Activated naive CD8-positive, alpha-beta T cell treated with anti-CD3 and anti-CD28 coated beads for 36 hours (primary cell): ENCODE measurements at regions not wholly inside any gene's neighbourhood (a gene's known extent, or its start where the extent isn't known, plus 50 kb on each side); places are given as distances from the start of the nearest gene placed in this dataset.
A peak's percentile ranks its signal among the peaks of the same experiment; 100 is the strongest.
"Not testable (repeated sequence)": the region's sequence is repeated elsewhere in the genome, so short reads cannot be mapped to it uniquely, and the experiment has no call there.

ENCODE experiments used
- DNase-seq: peaks from one replicate; pipeline ENCODE4 v3.0.0; 2021
- H3K27ac Mint-ChIP-seq: one replicate; pipeline ENCODE4 v1.8.0; 2022; ENCODE audit warnings: mild to moderate bottlenecking, moderate library complexity, mixed read lengths
- H3K27me3 Mint-ChIP-seq: one replicate; pipeline ENCODE4 v1.8.0; 2022; ENCODE audit warnings: mild to moderate bottlenecking, mixed read lengths
- H3K36me3 Mint-ChIP-seq: one replicate; pipeline ENCODE4 v1.8.0; 2021; ENCODE audit warnings: mild to moderate bottlenecking, mixed read lengths
- H3K4me1 Mint-ChIP-seq: one replicate; pipeline ENCODE4 v1.8.0; 2021; ENCODE audit warnings: mixed read lengths
- H3K4me3 Mint-ChIP-seq: one replicate; pipeline ENCODE4 v1.8.0; 2022; ENCODE audit warnings: mild to moderate bottlenecking, moderate library complexity, mixed read lengths
- H3K9me3 Mint-ChIP-seq: one replicate; pipeline ENCODE4 v1.8.0; 2022; ENCODE audit warnings: mixed read lengths

GRCh38 chr7:73193991-73194390 lies 108.2 kb upstream of the SPDYE9 start:
- not testable (repeated sequence) for H3K4me3 Mint-ChIP-seq, DNase-seq, H3K9me3 Mint-ChIP-seq, H3K36me3 Mint-ChIP-seq, H3K27me3 Mint-ChIP-seq, H3K4me1 Mint-ChIP-seq, H3K27ac Mint-ChIP-seq

GRCh38 chr7:73190483-73191155 lies 104.8 kb upstream of the SPDYE9 start:
- DNase-seq, H3K4me3 Mint-ChIP-seq, H3K9me3 Mint-ChIP-seq, H3K4me1 Mint-ChIP-seq, H3K27ac Mint-ChIP-seq, H3K27me3 Mint-ChIP-seq, H3K36me3 Mint-ChIP-seq: not testable (repeated sequence)

DNA sequence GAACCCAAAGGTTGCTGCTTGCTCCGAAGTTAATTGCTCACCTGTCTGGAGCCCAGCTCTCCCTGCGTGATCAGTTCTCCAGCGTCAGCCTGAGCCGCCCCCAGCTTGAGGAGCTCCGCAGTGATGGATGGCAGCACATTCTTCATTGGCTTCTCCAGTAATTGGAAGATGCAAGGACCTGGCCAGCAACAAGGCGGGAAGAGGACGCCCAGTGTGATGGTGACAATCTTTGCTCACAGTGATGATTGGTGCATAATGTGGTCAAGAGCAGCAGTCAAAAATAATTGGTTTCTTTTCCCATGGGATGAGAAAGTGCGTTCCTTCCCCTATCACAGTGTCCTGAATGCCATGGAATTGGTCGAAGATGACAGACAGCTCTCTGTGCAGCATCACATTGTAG lies 102.4 kb upstream of the SPDYE9 start:
- not testable (repeated sequence) for H3K27me3 Mint-ChIP-seq, H3K4me1 Mint-ChIP-seq, H3K27ac Mint-ChIP-seq, H3K4me3 Mint-ChIP-seq, H3K36me3 Mint-ChIP-seq, DNase-seq, H3K9me3 Mint-ChIP-seq

DNA sequence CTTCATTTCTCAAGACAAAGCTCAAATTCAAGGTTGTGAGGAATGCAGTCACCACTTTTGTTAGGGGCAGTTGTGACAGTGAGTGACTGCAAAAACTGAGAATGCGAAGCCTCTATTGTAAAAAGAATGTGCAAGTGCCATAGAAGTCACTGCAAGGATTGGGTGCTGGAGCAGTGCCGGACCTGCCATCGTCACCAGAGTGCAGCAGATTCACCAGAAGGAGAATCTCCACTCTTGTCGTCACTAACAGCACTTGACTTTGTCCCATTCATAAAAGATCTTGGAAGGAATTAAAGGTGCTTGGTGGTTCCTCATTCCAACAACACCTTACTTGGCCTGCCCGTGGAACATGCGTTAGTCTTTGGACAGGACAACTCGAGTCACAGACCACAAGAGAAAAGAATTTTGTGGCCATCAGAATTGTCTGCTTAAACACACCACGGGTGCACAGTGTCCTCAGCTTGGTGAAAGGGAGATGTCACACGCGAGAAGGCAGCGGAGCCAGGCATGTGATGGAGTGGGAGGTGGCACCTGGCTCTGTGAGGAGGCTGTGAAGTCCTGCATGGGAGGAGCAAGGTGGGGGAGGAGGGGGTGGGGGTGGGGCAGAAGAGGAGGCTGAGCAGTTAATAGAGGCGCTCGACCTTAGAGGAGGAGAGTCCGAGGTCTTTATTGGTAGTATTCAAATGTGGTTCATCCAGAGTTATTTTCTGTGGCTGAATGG lies 100.9 kb upstream of the SPDYE9 start:
- not testable (repeated sequence) for H3K27ac Mint-ChIP-seq, H3K27me3 Mint-ChIP-seq, H3K9me3 Mint-ChIP-seq, H3K4me1 Mint-ChIP-seq, DNase-seq, H3K36me3 Mint-ChIP-seq, H3K4me3 Mint-ChIP-seq

DNA sequence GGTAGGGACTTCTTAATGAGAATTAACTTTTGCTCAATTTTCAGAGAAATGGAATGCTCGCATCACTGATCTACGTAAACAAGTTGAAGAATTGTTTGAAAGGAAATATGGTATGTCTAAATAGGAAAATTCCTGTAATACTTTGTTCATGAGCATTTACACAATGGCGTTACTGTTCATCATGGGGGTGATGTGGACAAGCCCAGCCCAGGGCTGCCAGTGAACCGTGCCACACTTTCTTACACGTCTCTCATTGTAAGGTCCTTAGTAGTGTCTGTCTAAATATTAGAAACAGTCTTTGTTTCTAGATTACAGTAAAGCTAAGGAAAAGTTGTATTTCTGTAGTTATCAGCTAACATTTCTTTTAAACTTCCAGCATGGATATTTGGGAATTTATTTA lies 91.0 kb upstream of the SPDYE9 start:
- H3K4me3 Mint-ChIP-seq, H3K36me3 Mint-ChIP-seq, H3K4me1 Mint-ChIP-seq, DNase-seq, H3K27me3 Mint-ChIP-seq, H3K27ac Mint-ChIP-seq, H3K9me3 Mint-ChIP-seq: not testable (repeated sequence)

- H3K4me1 Mint-ChIP-seq, H3K27ac Mint-ChIP-seq, H3K9me3 Mint-ChIP-seq, H3K36me3 Mint-ChIP-seq, H3K4me3 Mint-ChIP-seq, H3K27me3 Mint-ChIP-seq, DNase-seq: not testable (repeated sequence)
These were observed 89.5 kb upstream of the SPDYE9 start for GRCh38 chr7:73175322-73175721.

- not testable (repeated sequence) for DNase-seq, H3K9me3 Mint-ChIP-seq, H3K4me1 Mint-ChIP-seq, H3K27me3 Mint-ChIP-seq, H3K4me3 Mint-ChIP-seq, H3K27ac Mint-ChIP-seq, H3K36me3 Mint-ChIP-seq
These were observed 85.1 kb upstream of the SPDYE9 start for GRCh38 chr7:73170902-73171301.

GRCh38 chr7:73170415-73170814 lies 84.6 kb upstream of the SPDYE9 start:
- not testable (repeated sequence) for H3K9me3 Mint-ChIP-seq, H3K27ac Mint-ChIP-seq, DNase-seq, H3K27me3 Mint-ChIP-seq, H3K4me1 Mint-ChIP-seq, H3K36me3 Mint-ChIP-seq, H3K4me3 Mint-ChIP-seq

- not testable (repeated sequence) for H3K4me1 Mint-ChIP-seq, H3K9me3 Mint-ChIP-seq
These were observed 80.3 kb upstream of the SPDYE9 start for GRCh38 chr7:73166152-73166551.

GRCh38 chr7:73162680-73163079 lies 76.8 kb upstream of the SPDYE9 start:
- not testable (repeated sequence) for H3K27me3 Mint-ChIP-seq, H3K4me1 Mint-ChIP-seq, H3K36me3 Mint-ChIP-seq, H3K9me3 Mint-ChIP-seq, H3K4me3 Mint-ChIP-seq, H3K27ac Mint-ChIP-seq, DNase-seq

More at GRCh38 chr7:73166152-73166551, 80.3 kb upstream of the SPDYE9 start:
- H3K4me3 Mint-ChIP-seq, H3K27ac Mint-ChIP-seq, DNase-seq, H3K27me3 Mint-ChIP-seq, H3K36me3 Mint-ChIP-seq: not testable (repeated sequence)

GRCh38 chr7:73161727-73162126 lies 75.9 kb upstream of the SPDYE9 start:
- not testable (repeated sequence) for H3K4me3 Mint-ChIP-seq, H3K27ac Mint-ChIP-seq, H3K27me3 Mint-ChIP-seq, DNase-seq, H3K4me1 Mint-ChIP-seq, H3K9me3 Mint-ChIP-seq, H3K36me3 Mint-ChIP-seq

DNA sequence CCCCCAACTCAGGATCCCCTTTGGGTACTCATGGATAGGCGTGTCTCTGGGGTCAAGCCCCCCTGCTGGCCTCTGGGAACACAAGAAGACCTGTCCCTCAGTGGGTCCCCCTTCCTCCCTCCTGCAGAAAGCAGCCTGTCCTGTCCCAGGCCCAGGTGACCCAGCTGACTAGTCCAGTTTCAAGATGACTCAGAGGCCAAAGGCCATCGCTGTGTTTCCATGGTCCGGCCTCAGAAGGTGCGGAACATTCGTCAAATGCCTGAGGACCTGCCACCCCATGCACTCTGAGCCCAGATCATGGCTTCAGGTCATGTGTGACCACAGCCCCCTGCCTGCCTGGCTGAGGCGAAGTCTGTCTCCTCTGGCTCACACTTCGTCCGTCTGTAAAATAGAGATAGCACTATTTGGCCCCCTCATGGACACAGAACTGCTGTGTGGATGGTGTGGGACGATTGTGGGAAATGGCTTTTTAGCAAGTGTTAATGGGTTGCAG lies 71.4 kb upstream of the SPDYE9 start:
- H3K27ac Mint-ChIP-seq, H3K36me3 Mint-ChIP-seq: not testable (repeated sequence)

DNA sequence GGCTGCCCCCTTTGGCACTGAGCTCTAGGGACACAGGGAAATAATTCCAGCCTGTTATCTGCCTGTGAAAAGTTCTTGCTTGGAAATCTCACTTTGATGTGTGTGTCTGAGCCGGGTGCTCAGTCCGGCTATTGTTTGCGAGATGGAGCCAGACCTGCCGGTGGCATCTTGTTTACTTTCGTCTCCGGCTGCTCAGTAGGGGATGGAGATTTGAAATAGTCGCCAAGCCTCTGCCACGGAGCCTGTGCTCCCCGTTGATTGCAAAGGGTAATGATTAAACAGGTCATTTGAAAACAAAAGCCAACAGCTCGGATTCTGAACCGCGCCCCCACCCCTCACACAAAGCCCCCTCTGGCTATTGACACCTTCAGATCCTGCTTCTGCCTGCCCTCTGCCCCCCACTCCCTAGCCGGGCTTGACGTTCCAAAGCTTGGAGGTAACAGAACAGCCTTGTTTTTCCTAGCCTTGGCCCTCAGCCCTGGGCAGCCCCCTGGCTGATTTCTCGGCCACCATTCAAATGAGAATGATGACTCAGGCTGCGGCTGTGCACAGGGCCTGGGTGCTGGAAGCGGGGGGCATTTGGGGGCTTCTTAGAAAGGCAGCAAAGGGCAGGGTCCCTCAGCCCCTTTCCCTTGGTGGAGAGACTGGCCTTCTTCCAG lies 70.8 kb upstream of the SPDYE9 start:
- not testable (repeated sequence) for H3K27ac Mint-ChIP-seq

More for the DNA sequence above, 71.4 kb upstream of the SPDYE9 start:
- H3K4me3 Mint-ChIP-seq, DNase-seq, H3K4me1 Mint-ChIP-seq, H3K27me3 Mint-ChIP-seq, H3K9me3 Mint-ChIP-seq: not testable (repeated sequence)

DNA sequence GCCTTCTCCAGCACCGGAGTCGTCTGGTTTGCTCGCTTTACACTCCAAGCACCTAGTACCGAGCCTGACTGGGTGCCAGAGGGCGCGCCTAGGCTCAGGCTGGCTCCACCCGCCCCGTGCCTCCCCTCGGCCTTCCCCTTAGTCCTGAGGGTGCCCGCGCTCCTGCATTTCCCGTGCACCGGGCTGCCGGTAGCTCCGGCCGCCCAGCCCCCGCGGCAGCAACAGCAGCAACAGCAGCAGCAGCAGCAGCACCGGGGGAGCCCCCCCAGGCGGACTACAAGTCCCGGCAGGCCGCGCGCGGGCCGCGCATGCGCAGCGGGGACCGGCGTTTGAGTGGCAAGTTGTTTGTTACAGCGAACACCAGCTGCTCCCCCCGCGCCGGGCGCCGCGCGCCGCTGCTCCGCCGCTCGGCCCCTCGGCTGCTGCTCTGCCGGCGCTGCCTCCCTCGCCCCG lies 68.8 kb upstream of the SPDYE9 start:
- DNase-seq, result peak; percentile 85
- H3K27me3 Mint-ChIP-seq, H3K4me1 Mint-ChIP-seq, H3K9me3 Mint-ChIP-seq, H3K36me3 Mint-ChIP-seq: not testable (repeated sequence)
- peak overlapping the region; percentile 25 for H3K27ac Mint-ChIP-seq
- H3K4me3 Mint-ChIP-seq, result peak overlapping the region; percentile 74

More for the DNA sequence above, 70.8 kb upstream of the SPDYE9 start:
- DNase-seq, H3K36me3 Mint-ChIP-seq, H3K4me3 Mint-ChIP-seq, H3K4me1 Mint-ChIP-seq, H3K27me3 Mint-ChIP-seq, H3K9me3 Mint-ChIP-seq: not testable (repeated sequence)

DNA sequence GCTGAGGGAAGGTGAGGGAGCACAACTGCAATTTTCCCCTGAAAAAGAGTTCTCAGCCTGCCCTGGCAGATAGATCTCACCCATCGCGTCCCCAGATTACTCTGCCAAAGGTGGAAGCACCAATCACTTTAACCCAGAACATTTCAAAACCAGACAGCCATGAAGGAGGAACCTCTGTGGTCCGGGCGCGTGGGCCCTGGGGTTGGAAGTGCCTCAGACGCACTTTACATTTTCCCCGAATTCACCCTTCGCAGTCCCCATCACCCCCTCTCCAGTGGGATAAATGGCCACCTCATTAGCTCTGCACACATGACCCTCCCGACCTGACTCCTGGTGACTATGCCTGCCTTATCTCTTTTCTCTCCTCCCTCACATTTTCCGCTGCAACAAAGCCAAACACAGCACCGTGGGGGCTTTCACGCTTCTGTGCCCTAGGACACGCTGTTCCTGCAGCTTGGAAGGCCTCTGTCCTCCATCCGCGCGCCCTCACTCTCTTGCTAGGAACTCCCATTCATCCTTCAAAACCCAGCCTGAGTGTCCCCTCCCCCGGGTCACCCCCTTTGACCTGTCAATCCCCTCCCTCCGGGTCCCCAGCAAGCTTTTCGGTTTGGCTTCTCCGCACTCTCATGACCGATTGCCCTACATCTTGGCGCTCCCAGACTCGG lies 68.2 kb upstream of the SPDYE9 start:
- H3K36me3 Mint-ChIP-seq, H3K27me3 Mint-ChIP-seq, H3K9me3 Mint-ChIP-seq, DNase-seq, H3K27ac Mint-ChIP-seq, H3K4me1 Mint-ChIP-seq, H3K4me3 Mint-ChIP-seq: not testable (repeated sequence)
